ENCODE measurements at regions not wholly inside any gene's neighbourhood (a gene's known extent, or its start where the extent isn't known, plus 50 kb on each side); places are given as distances from the start of the nearest gene placed in this dataset.
"Not testable (repeated sequence)": the region's sequence is repeated elsewhere in the genome, so short reads cannot be mapped to it uniquely, and the experiment has no call there.

DNA sequence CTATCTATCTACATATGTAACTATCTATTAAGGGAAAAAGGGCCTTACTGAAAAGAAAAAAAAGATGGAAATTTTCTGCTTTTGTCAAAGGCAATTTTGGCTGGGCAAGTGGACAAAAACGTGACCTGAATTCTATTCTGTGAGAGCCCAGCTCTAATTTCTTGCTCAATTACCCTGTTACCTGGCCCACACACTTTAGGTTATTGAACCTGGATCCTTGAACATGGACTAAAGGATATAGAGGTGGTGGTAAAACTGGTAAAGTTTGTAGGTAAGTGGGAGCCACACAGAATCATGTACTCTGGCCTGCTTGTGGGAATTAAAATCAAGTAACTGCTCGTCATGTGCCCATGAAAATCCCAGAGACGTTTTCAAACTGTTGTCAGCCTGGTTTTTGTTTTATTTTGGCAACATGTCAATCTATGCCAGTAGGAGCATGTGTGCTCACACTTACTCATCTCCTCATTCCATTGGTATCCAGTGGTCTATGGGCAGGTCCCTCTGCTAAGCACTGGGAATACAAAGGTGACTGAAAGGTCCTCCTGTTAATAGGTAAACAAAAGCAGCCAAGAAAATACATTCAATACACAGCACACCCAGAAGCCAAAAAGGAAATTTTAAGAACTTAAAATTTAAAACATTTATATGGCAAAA is 113.7 kb upstream of the WARS2 start:
- ChIA-PET POLR2A (no interaction called here), CTCF (no interaction called here)
- Mint-ChIP-seq H3K36me3 (ENCODE audit: low read depth) (no peaks in the 10 kb centered on the region), H3K9me3 (ENCODE audit: low read depth) (no peaks in the 10 kb centered on the region), H3K4me3 (no peak overlapping the region), H3K27ac (no peak overlapping the region), H3K27me3 (no peaks in the 10 kb centered on the region), H3K4me1 (no peaks in the 10 kb centered on the region)
- intact Hi-C loops (cut with DNase I, micrococcal nuclease) = no loop called here
- DNase-seq (no peak), ATAC-seq (no peak)

DNA sequence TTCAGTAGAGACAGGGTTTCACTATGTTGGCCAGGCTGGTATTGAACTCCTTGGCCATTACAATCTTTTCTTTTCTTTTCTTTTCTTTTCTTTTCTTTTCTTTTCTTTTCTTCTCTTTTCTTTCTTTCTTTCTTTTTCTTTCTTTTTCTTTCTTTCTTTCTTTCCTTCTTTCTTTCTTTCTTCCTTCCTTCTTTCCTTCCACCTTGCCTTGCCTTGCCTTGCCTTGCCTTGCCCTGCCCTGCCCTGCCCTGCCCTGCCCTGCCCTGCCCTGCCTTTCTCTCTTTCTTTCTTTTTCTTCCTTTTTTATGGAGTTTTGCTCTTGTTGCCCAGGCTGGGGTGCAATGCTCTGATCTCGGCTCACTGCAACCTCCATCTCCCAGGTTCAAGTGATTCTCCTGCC is 112.5 kb upstream of the HAO2 start:
- H3K4me1 Mint-ChIP-seq; ATAC-seq; POLR2A ChIA-PET; intact Hi-C loops (cut with DNase I, micrococcal nuclease); DNase-seq; H3K4me3 Mint-ChIP-seq; H3K27ac Mint-ChIP-seq; CTCF ChIA-PET; H3K9me3 Mint-ChIP-seq (ENCODE audit: low read depth); H3K27me3 Mint-ChIP-seq; H3K36me3 Mint-ChIP-seq (ENCODE audit: low read depth): not testable (repeated sequence)

DNA sequence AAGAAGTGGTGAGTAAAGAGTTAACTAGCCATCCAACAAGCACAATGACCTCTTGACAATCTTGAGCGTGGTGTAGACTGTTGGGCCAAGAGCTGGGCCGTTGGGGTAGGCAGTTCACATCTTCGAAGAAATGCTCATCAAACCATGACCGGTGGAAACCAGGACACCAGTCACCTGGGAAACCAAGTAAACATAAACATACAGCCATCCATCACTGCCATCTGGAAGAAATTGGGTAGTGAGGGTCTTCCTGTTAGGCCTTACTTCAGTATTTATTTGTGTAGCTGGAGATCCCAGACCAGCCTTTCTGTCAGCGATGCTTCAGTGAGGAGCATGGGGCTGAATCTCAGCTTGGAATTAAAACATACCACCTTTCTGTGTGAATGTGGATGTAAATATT is 108.1 kb upstream of the HAO2 start:
- ATAC-seq (no peak), DNase-seq (no peak)
- Mint-ChIP-seq H3K4me1 (no peaks in the 10 kb centered on the region), H3K36me3 (ENCODE audit: low read depth) (no peaks in the 10 kb centered on the region), H3K27ac (no peak overlapping the region), H3K4me3 (no peak overlapping the region), H3K9me3 (ENCODE audit: low read depth) (no peaks in the 10 kb centered on the region), H3K27me3 (no peaks in the 10 kb centered on the region)
- intact Hi-C loops (cut with DNase I, micrococcal nuclease) = no loop called here
- POLR2A ChIA-PET = no interaction called here
- CTCF ChIA-PET = interaction anchor here (0.7 kb wide), 1 partner anchor 15 kb away, joined by 3 read pairs; no protein-coding TSS in a partner anchor

DNA sequence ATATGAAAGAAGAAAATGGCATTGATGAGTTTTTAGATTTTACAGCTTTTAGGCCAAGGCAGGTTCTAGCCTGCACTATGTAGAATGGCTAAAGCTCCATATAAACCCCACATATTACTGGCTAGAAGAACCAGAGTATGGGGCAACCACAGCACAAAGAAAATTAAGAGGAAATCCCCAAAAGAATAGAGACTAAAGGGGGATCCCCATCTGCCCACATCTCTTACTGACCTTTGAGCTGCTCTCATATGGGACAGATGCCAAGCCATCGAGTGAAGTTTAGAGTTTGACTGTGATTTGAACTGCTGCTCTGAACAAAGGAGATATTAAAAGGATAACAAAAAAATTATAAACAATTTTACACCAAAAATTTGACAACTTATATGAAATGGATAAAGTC is 102.2 kb upstream of the HAO2 start:
- DNase-seq (no peak), ATAC-seq (no peak)
- CTCF ChIA-PET = interaction anchor here (2.6 kb wide), 1 partner anchor 9 kb away, joined by 10 read pairs; no protein-coding TSS in a partner anchor
- Mint-ChIP-seq H3K4me1 (no peaks in the 10 kb centered on the region), H3K27ac (no peak overlapping the region), H3K36me3 (ENCODE audit: low read depth) (no peaks in the 10 kb centered on the region), H3K9me3 (ENCODE audit: low read depth) (no peaks in the 10 kb centered on the region), H3K4me3 (no peak overlapping the region), H3K27me3 (peaks cover 8% of the 10 kb centered on the region)
- POLR2A ChIA-PET = no interaction called here
- intact Hi-C loops (cut with DNase I, micrococcal nuclease) = no loop called here

DNA sequence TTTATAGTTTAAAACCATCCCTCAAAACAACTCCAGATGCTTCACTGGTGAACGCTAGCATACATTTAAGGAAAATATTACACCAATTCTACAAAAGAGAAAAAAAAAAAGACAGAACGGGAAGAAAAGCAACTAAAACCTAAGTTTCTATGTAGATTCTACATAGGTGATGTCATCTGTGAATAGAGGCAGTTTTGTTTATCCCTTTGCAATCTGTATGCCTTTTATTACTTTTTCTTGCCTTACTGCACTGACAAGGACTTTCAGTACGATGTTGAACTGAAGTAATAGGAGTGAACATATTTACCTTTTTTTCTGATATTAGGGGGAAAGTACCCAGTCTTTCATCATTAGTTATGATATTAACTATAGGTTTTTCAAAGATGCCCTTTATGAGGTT is 101.7 kb upstream of the HAO2 start:
- CTCF ChIA-PET = interaction anchor here (2.6 kb wide), 1 partner anchor 8 kb away, joined by 10 read pairs; no protein-coding TSS in a partner anchor
- Mint-ChIP-seq H3K36me3 (ENCODE audit: low read depth) (no peaks in the 10 kb centered on the region), H3K4me1 (no peaks in the 10 kb centered on the region), H3K27ac (no peak overlapping the region), H3K9me3 (ENCODE audit: low read depth) (no peaks in the 10 kb centered on the region), H3K4me3 (no peak overlapping the region), H3K27me3 (peaks cover 8% of the 10 kb centered on the region)
- ATAC-seq (no peak), DNase-seq (no peak)
- POLR2A ChIA-PET = no interaction called here
- intact Hi-C loops (cut with DNase I, micrococcal nuclease) = no loop called here

DNA sequence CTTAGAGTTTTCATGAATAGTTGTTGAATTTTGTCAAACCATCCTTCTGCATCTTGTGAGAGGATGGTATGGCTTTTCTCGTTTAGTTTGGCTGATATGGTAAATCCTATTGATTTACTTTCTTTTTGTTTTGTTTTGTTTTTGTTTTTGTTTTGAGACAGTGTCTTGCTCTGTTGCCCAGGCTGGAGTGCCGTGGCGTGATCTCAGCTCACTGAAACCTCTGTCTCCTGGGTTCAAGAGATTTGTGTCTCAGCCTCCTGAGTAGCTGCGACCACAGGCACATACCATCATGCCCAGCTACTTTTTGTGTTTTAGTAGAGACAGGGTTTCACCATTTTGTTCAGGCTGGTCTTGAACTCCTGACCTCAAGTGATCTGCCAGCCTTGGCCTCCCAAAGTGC is 101.3 kb upstream of the HAO2 start:
- H3K9me3 Mint-ChIP-seq (ENCODE audit: low read depth); H3K4me1 Mint-ChIP-seq; POLR2A ChIA-PET; ATAC-seq; H3K27ac Mint-ChIP-seq; CTCF ChIA-PET; intact Hi-C loops (cut with DNase I, micrococcal nuclease); DNase-seq; H3K36me3 Mint-ChIP-seq (ENCODE audit: low read depth); H3K4me3 Mint-ChIP-seq; H3K27me3 Mint-ChIP-seq: not testable (repeated sequence)

DNA sequence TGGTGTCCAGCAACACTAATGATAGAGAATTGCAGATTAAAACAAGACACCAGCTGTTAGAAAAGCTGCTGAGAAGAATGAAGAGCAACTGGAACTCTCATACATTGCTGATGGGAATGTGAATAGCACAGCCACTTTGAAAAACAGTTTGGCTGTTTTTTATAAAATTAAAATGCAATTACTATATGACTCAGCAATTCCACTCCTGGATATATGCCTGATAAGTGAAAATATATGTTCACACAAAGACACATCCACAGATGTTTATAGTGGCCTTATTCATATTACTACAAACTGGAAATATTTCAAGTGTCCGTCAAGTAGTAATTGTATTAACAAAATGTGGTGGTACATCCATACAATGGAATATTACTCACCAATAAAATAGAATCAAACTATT is 99.7 kb upstream of the HAO2 start:
- Mint-ChIP-seq H3K36me3 (ENCODE audit: low read depth) (no peaks in the 10 kb centered on the region), H3K9me3 (ENCODE audit: low read depth) (no peaks in the 10 kb centered on the region), H3K27me3 (peaks cover 12% of the 10 kb centered on the region), H3K27ac (no peak overlapping the region), H3K4me1 (no peaks in the 10 kb centered on the region), H3K4me3 (no peak overlapping the region)
- POLR2A ChIA-PET = no interaction called here
- ATAC-seq = no peak
- CTCF ChIA-PET = no interaction called here
- intact Hi-C loops (cut with DNase I, micrococcal nuclease) = no loop called here
- no peak for DNase-seq

DNA sequence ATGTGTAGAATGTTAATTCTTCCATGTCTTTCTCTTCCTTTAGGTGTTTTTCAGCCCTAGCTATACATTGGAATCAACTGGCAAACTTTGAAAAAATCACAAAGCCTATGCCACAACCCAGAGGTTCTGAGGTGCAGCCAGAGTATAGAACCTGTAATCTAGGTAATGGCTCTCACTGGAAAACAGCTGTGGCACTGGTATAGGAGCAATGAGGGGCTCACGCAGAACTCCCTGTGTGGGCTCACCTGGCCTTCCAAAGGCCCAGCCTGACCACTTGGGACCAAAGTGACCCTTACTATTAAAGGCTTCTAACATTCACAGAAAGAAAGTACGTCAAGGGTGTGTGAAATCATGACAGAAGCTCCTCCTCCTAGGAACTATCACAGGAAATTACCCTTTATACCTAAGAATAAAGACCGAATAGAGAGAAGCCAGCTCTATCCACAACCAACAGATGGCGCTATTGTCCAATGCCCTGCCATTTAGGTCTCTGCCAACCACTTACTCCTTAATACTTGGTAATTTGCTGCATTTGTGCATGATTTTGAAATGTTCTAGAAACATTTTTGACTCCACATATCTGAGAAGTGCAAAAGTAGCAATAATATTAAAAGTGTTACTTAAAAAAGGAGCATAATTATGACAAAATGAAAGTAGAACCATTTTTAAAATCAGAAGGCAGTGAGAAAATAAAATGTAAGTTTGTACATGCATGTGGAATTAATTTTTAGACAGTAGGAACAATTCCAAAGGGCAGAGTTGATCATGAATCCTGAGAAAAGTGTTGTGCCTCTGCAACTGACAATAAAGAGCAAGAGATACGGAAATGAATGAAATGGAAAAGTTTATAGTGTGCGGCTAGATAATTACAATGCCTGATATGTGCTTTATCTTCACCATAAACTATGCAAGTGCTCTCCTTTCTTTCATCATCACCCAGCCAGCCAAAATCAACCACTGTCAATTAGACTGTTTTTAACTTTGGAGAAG is 93.1 kb upstream of the HAO2 start:
- DNase-seq (peak; percentile 66), ATAC-seq (peak; percentile 74)
- ChIA-PET POLR2A (no interaction called here), CTCF (interaction anchor here (0.6 to 1.9 kb wide), 17 partner anchors 8 to 400 kb away, joined by 3 to 10 read pairs (median 3); no protein-coding TSS in a partner anchor)
- intact Hi-C loops (cut with DNase I, micrococcal nuclease) = loop anchor here (10.0 kb wide), 2 partner anchors 399 to 1121 kb away; no protein-coding TSS in a partner anchor
- Mint-ChIP-seq H3K9me3 (ENCODE audit: low read depth) (no peaks in the 10 kb centered on the region), H3K27me3 (peaks cover 5% of the 10 kb centered on the region), H3K4me3 (no peak overlapping the region), H3K27ac (no peak overlapping the region), H3K36me3 (ENCODE audit: low read depth) (no peaks in the 10 kb centered on the region), H3K4me1 (no peaks in the 10 kb centered on the region)

DNA sequence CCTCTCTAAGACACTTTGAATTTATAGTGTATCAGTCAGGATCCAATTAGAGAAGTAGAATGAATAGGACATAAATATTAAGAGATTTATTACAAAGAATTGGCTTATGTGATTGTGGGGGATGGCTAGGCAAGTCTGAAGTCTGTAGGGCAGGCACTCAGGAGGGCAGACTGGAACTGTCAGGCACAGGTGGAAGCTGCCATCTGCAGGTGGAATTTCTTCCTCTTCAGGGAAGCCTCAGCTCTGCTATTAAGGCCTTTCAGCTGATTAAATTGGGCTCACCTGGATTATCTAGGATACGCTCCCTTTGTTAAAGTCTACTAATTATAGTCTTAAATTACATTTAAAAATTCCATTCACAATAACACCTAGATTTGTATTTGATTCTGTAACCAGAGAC is 92.0 kb upstream of the HAO2 start:
- Mint-ChIP-seq H3K27me3 (peaks cover 7% of the 10 kb centered on the region), H3K4me1 (no peaks in the 10 kb centered on the region), H3K9me3 (ENCODE audit: low read depth) (no peaks in the 10 kb centered on the region), H3K4me3 (no peak overlapping the region), H3K36me3 (ENCODE audit: low read depth) (no peaks in the 10 kb centered on the region), H3K27ac (no peak overlapping the region)
- DNase-seq (peak; percentile 8), ATAC-seq (no peak)
- POLR2A ChIA-PET = no interaction called here
- CTCF ChIA-PET = interaction anchor here (0.7 to 1.2 kb wide), 5 partner anchors 11 to 93 kb away, joined by 3 to 5 read pairs (median 4); partner anchors contain the start of gene HAO2
- intact Hi-C loops (cut with DNase I, micrococcal nuclease) = loop anchor here (10.0 kb wide), 2 partner anchors 398 to 1122 kb away; no protein-coding TSS in a partner anchor

DNA sequence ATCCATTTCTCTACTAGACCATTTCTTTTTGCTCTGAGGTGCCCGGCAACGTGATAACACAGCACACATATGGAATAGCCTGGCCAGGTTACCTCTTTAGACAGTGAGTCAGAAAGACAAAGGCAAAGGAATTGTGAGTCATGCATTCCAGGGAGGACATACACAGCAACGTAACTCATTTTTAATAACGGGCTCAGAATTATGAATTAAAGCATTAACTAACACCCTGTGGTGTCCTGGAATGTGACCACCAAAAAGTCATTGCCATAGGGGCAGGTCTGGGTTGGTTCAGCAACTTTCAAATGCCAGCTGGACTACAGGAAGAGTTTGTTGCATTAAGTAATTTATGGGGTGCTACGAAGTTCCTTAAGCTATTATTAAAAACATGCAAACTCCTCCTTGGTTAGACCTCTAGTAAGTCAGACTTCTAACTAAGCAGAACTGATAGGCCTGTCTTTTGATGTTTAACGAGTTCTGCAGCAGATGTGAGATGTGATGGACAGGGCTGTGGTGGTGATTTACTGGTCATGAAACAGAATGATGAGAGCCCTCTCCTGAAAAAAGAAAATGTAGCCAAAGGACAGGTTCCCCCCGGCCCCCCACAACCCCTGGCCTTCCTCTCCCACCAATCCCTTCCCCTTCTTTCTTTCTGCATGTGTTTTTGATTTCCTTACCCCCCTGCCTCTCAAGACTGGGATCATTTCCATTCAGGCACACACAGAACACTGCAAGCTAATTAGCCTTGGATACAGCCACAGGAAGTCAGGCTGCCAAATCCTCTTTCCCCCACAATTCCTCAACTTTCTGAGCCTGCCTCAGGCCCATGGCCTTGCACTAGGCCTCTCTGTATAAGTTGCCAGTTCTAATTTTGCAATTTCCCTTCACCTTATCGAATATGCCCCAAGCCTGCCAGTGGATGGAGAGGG is 88.9 kb upstream of the HAO2 start:
- POLR2A ChIA-PET = no interaction called here
- intact Hi-C loops (cut with DNase I, micrococcal nuclease) = loop anchor here (10.0 kb wide), 3 partner anchors 265 to 1125 kb away; no protein-coding TSS in a partner anchor

DNA sequence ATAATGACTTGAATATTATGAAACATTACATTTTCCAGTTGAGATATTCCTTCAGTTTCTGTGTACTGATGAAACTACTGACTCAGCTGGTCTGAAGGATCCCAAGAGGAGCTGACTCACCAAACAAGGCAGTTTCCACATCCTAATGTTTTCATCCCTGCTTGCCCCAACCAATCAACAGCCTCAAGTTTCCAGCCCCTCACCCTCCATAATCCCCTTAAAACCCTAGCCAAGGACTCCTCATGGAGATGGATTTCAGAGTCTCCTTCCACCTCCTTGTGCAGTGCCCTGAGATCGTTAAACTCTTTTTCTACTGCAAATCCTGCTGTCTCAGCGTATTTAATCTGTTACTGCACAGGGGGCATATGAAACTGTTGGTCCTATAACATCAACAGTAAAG is 83.1 kb upstream of the HAO2 start:
- no peaks in the 10 kb centered on the region for H3K4me1 Mint-ChIP-seq
- ChIA-PET CTCF (interaction anchor here (1.0 to 1.4 kb wide), 2 partner anchors 10 to 390 kb away, joined by 3 read pairs; no protein-coding TSS in a partner anchor), POLR2A (no interaction called here)
- ATAC-seq (no peak), DNase-seq (no peak)
- intact Hi-C loops (cut with DNase I, micrococcal nuclease) = loop anchor here in 1 of 2 experiments (10.0 kb wide), 1 partner anchor 259 kb away; no protein-coding TSS in a partner anchor
- H3K36me3 Mint-ChIP-seq (ENCODE audit: low read depth) = no peaks in the 10 kb centered on the region
- no peak overlapping the region for H3K27ac Mint-ChIP-seq
- H3K4me3 Mint-ChIP-seq = no peak overlapping the region
- H3K27me3 Mint-ChIP-seq = peaks cover 14% of the 10 kb centered on the region
- no peaks in the 10 kb centered on the region for H3K9me3 Mint-ChIP-seq (ENCODE audit: low read depth)

More for the DNA sequence above, 88.9 kb upstream of the HAO2 start:
- Mint-ChIP-seq H3K9me3 (ENCODE audit: low read depth) (no peaks in the 10 kb centered on the region), H3K27ac (no peak overlapping the region), H3K27me3 (peaks cover 5% of the 10 kb centered on the region), H3K4me1 (no peaks in the 10 kb centered on the region), H3K4me3 (no peak overlapping the region), H3K36me3 (ENCODE audit: low read depth) (no peaks in the 10 kb centered on the region)
- DNase-seq (no peak), ATAC-seq (no peak)
- CTCF ChIA-PET = no interaction called here

All from activated CD4-positive, alpha-beta T cell treated with anti-CD3 and anti-CD28 coated beads for 36 hours (primary cell).